GM19239 (cell line): ENCODE measurements at regions not wholly inside any gene's neighbourhood (a gene's known extent, or its start where the extent isn't known, plus 50 kb on each side); places are given as distances from the start of the nearest gene placed in this dataset.

Experiments
- DNase-seq: peaks from one replicate; pipeline ENCODE4 v3.0.0; 2011; ENCODE audit warnings: low spot score; ENCODE audit not compliant: insufficient read length
- FAIRE-seq: peaks from 2 replicates; lab custom pipeline; 2011; peaks lifted over from hg19 to GRCh38; lab: Jason Lieb, UNC

DNA sequence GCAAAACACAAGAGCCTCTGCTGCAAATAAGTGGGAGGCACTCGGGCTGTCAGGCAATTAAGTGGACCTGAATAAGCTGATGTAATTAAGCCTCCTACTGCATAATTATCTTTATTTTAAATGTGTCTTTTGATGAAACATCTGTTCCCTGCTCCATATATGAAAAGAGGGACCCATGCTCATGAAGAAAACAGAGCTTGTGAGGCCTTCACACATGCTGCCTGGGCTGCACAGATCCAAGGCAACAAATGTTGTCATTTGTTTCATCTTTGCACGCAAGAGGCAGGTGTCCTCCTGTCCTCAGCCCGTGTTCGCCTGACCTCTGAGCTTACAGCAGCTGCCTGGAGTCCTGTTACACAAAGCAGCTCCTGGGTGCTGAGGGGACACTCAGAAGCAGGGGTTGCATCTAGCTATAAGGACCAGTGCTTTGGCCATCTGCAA is 381.1 kb downstream of the ZNF608 start:
- DNase-seq (no peak), FAIRE-seq (no peak)

DNA sequence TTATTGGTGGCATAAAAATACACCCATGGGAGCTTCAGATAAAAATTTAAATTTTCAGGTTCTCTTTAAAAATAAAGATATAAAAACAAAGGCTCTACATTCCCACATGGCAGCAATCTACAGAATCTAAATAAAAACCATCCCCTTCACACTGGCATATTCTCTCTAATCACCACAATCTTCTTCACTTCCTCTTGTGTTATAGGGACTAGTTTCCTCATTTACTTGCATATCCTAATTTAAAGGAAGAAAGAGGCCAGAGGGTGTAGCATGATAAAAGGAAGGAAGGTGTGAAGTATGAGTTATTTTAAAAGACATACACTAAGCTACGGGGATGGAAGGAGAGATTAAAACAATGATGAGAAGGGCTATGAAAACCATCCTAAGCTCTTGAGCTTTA is 390.5 kb downstream of the ZNF608 start:
- FAIRE-seq (no peak), DNase-seq (no peak)

- DNase-seq, result no peak
- no peak for FAIRE-seq
Measured at GRCh38 chr5:124353016-124353415, 393.4 kb downstream of the ZNF608 start.

- DNase-seq (no peak), FAIRE-seq (no peak)
Measured at GRCh38 chr5:124352312-124352711, 394.1 kb downstream of the ZNF608 start.

GRCh38 chr5:124349931-124350330 is 396.5 kb downstream of the ZNF608 start:
- FAIRE-seq (no peak), DNase-seq (no peak)

DNA sequence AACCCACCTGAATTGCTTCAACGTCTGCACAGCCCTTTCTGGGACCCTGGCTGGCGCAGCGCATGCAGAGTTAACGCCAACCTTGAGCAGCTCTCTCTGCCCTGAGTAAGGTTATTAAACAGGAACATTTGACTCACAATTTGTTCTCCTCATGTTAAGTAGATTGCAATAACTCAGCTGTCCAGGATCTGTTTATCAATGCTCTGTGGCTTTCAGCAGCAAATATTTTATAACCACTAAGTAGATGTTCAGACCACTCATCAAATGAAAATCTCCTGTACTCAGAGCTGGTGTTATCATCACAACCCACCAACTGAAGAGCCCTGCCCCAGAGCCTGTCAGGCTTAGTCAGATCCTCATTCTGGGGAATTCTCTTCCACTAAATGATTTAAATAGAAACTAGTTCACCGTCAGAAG is 403.0 kb downstream of the ZNF608 start:
- DNase-seq, result no peak
- no peak for FAIRE-seq

DNA sequence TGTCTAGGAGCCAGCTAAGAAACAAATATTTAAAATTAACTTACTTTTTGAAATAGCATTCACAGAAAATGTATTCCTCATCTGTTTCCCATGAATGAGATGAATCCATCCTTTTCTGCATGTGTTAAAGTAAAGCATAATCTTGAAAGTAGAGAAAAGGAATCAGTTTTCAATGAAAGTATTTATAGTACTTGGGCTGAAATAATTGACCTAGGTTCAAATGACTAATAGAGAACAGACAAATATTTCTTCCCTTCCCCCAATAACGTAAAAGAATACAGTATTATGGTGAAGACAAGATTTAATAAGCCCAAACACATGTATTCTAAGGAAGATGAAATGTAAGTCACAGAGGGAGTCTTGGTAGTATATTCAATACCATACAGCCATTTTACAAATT is 403.5 kb downstream of the ZNF608 start:
- no peak for DNase-seq
- no peak for FAIRE-seq

- FAIRE-seq, result no peak
- DNase-seq, result no peak
Measured at GRCh38 chr5:124342584-124342983, 403.9 kb downstream of the ZNF608 start.

DNA sequence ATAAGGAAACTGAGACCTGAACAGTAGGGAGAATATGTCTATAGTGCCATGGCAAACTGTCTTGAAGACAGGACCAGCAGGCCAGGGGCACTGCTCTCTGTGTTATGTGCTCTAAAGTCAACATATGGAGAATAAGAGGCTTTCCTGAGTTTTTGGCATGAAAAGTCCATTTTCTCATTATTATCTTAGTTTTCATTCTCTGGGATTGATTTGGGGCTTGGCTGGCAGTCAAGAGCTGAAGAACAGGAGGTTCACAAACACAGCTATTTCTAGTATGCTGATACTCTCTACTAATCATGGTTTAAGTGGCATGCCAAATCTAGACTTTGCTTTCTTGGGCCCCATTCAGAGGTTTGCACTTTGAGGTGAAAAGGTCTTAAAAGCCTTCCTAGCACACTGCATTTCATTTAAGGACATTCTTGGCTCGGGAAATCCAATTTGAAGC is 404.4 kb downstream of the ZNF608 start:
- FAIRE-seq (no peak), DNase-seq (no peak)

DNA sequence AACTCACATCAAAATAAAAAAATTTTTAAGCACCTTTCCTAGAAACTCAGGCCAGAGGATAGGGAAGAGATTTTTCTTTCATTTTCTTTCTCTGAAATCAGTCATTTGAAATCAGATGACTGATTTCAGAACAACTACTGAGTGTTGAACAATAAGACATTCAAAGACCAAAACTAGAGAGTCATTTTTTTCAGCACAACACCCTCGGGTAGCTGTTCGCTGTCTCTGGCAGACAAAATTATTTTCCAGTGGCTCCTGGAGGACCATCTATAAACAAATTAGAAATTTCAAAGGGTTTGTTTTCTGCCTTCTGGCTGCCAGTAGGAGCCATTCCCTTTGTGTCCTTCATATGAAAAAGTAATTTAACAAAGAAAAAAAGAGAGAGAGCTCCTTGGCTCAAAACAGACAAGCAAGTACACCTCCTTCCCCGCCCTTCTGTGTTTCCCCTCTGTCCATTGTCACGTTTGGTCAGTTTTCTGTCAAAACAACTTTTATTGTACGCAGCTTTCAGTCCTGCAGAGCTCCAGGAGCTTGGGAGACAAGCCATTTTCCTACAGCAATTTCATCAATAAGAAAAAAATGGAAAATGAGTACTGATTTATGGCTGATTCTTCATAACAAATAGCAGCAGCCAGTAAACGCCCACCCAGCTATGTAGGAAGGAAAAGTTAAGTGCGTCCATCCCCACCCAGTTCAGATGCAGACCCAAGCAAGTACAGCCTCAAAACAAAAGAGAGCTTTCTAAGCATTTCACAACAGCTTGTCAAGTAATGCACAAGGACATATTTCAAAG is 405.2 kb downstream of the ZNF608 start:
- DNase-seq, result no peak
- no peak for FAIRE-seq

GRCh38 chr5:124337996-124338395 is 408.4 kb downstream of the ZNF608 start:
- no peak for FAIRE-seq

DNA sequence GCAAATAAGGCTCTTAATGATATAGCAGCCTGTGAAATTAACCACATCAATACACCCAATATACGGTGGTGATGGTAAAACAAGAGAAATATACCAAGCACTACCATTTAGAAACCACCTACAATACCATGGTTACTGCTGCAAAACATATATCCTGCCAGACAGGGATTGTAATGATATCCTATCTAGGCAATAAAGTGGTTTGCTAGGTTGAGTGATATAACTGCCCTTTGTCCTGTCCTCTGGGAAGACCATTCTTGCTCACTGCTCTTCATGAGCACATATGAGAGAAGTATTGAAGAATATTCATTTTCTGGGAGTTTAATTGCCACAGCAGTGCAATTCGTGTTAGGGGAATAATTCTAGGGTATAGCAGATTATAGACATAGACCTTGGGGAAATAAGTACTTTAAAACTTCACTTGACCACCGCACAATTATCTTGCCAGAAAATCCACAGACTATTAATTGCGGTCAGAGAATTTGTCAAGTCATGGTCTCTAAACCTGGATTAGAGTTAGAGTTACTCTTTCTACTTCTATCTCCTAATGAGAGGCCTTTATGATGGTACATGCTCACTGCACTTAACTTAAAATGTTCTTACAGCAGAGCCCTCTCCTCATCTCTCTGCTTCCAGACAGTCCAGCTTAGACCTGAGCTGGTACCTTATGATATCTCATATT is 413.0 kb downstream of the ZNF608 start:
- FAIRE-seq, result no peak
- DNase-seq, result no peak

More at GRCh38 chr5:124337996-124338395, 408.4 kb downstream of the ZNF608 start:
- no peak for DNase-seq

GRCh38 chr5:124332273-124332672 is 414.2 kb downstream of the ZNF608 start:
- DNase-seq (no peak), FAIRE-seq (no peak)

DNA sequence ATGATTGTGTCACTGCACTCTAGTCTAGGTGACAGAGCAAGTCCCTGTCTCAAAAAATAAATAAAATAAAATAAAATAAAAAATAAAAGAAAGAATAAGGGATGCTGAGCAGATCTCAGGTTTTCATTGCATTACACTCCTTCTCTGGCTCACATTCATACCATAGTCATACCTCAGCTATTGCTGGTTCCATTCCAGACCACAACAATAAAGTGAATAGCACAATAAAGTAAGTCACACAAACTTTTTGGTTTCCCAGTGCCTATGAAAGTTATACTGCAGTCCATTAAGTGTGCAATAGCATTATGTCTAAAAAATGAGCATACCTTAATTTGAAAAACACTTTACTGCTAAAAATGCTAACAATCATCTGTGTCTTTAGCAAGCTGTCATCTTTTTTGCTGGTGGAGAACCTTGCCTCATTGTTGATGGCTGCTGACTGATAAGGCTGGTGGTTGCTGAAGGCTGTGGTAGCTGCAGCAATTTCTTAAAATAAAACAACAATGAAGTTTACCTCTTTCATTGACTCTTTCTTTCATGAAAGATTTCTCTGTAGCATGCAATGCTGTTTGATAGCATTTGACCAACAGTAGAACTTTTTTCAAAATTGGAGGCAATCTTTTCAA is 415.7 kb downstream of the ZNF608 start:
- no peak for DNase-seq
- no peak for FAIRE-seq

DNA sequence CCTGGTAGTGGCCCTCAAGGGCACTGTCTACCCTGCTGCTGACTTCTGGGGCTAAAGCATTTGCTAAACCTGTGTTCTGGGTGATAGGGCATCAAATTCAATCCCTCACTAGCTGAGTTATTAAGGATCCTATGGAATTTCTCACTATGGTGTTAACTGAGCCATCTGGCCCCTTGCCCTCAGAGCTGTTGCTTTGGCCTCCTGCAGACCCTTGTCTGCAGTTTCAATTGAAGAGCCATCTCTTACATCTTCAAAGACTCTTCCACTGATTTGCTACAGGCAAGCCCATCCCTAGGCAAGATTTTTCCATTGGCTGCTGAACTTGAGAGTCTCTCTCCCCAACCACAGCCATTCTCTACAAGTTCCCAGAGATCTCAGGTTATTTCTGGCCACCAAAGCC is 418.2 kb downstream of the ZNF608 start:
- no peak for FAIRE-seq
- DNase-seq, result no peak

GRCh38 chr5:124318661-124319060 is 427.8 kb downstream of the ZNF608 start:
- FAIRE-seq, result no peak
- DNase-seq, result no peak

GRCh38 chr5:124317451-124317850 is 429.0 kb downstream of the ZNF608 start:
- no peak for FAIRE-seq
- no peak for DNase-seq

- FAIRE-seq (no peak), DNase-seq (no peak)
Measured at GRCh38 chr5:124315741-124316415, 430.6 kb downstream of the ZNF608 start.

DNA sequence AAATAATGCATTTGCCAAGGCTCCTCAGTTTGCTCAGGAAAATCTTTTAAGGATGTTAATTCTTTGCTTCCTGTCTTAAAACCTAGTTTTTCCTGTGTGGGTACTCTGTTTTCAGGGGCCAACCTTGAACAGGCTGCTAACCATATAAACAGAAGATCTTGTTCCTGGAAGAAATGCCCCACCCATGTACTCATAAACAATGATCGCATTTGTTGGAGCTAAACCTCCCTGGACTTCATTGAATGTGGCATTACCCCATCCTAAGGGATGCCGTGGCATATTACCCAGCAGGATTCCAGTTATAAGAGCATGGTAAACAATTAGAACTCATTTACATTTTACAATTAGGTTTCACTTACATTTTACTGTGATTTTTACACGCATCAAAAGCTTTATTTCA is 436.0 kb downstream of the ZNF608 start:
- DNase-seq (no peak), FAIRE-seq (no peak)

DNA sequence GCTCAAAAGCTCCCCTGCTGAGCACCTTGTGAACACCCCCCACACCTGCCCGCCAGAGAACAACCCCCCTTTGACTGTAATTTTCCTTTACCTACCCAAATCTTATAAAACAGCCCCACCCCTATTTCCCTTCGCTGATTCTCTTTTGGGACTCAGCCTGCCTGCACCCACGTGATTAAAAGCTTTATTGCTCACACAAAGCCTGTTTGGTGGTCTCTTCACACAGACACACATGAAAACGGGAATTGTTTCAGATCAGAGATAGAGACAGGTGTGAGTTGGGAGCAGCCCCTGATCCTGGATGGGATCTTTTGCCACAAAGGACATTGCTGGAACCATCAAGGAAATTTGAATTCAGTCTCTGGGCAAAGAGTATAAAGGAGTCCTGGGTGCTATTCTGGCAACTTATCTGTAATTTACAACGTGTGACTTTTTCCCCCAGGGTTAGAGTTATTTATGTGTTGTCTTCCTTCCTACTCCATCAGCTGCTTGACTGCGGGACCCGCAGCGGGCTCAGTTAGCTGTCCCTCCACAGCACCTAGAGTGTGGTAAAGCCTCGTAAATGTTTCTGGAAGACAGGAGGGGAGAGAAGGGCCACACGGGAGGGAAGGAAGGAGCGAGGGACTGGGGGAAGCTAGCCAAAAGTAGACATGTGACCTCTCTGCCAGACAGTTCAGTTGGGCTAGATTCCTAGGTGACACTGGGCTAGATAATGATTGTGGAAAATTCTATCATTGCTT is 437.0 kb downstream of the ZNF608 start:
- no peak for FAIRE-seq
- no peak for DNase-seq
